Caki2 (cell line): ENCODE measurements at regions not wholly inside any gene's neighbourhood (a gene's known extent, or its start where the extent isn't known, plus 50 kb on each side); places are given as distances from the start of the nearest gene placed in this dataset.

ENCODE experiments used
- DNase-seq: peaks from one replicate; pipeline ENCODE4 v3.0.0-alpha.2; 2015; ENCODE audit warnings: low read depth
- in situ Hi-C: cut with HindIII; loops from 2 replicates; pipeline ENCODE4 v1.10.0; 2016; ENCODE audit warnings: low sequenced_read_pairs, low pct_unique_long_range_greater_than_20kb, mixed read lengths

DNA sequence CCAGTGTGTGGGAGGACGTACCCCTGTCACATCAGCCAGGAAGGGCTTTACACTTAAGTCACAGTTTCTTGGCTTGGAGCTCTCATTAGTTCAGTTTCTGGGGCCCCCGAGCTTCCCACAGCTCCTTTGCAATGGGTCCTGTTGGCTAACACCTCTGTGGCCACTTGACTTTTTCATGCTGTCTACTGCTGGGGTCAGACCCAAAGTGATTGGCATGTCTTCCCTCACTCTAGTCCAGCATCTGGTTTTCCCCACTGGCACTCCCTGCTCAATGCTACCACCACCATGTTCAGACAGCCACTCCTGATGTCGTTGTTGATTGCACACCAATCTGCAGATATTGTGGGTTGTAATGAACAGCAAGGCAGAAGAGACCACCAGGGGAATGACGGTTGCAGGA lies 379.0 kb downstream of the FOXO1 start:
- in situ Hi-C loops, result no loop called here
- DNase-seq, result no peak

- in situ Hi-C loops, result no loop called here
- DNase-seq, result no peak
Measured at GRCh38 chr13:40288259-40288658, 378.2 kb downstream of the FOXO1 start.

DNA sequence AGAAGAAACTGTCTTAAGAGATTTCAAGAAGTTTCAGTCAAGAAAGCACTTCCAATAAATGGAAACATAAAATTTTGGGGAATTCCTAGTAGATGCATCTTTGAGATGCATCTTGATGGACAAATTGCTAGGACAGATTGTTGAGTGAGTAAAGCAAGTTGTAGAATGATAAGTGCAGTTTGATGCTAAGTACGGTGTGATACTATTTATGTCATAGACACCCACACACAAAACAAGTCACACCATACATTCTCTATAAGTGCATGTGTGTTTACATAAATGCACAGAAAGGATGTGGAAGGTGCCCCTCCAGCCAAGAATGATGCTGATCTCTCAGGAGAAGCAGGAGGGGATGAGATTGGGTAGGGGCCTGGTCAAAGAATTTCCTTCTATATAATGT lies 375.7 kb downstream of the FOXO1 start:
- in situ Hi-C loops, result no loop called here

GRCh38 chr13:40292108-40292507 lies 374.3 kb downstream of the FOXO1 start:
- in situ Hi-C loops, result no loop called here
- no peak for DNase-seq

More for the DNA sequence above, 375.7 kb downstream of the FOXO1 start:
- no peak for DNase-seq

DNA sequence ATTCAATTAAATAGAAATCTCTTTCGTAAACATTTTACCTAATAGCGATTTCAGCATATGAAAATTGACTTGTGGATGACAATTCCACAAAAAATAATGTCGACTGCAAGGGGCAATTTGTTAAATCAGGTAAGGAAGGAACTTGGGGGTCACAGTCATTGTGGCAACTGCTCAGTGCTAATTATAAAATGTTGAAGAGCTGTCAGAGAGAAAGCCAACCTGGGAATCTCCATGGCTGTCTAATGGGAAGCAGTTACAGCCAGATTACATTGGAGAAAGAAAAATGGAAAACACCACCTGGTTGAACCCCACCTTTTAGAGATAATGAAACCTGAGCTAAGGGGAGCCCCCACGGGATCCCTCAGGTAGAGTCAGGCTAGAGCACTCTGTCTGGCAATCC lies 373.9 kb downstream of the FOXO1 start:
- DNase-seq, result no peak
- in situ Hi-C loops, result no loop called here

GRCh38 chr13:40302351-40302750 lies 364.1 kb downstream of the FOXO1 start:
- DNase-seq, result no peak
- in situ Hi-C loops, result no loop called here

- in situ Hi-C loops, result no loop called here
- DNase-seq, result no peak
Measured at GRCh38 chr13:40304391-40304790, 362.1 kb downstream of the FOXO1 start.

GRCh38 chr13:40306817-40307216 lies 359.6 kb downstream of the FOXO1 start:
- no peak for DNase-seq
- in situ Hi-C loops, result no loop called here

GRCh38 chr13:40309881-40310280 lies 356.6 kb downstream of the FOXO1 start:
- in situ Hi-C loops, result no loop called here
- no peak for DNase-seq

- in situ Hi-C loops, result no loop called here
- no peak for DNase-seq
Measured at GRCh38 chr13:40311356-40312101, 354.9 kb downstream of the FOXO1 start.

DNA sequence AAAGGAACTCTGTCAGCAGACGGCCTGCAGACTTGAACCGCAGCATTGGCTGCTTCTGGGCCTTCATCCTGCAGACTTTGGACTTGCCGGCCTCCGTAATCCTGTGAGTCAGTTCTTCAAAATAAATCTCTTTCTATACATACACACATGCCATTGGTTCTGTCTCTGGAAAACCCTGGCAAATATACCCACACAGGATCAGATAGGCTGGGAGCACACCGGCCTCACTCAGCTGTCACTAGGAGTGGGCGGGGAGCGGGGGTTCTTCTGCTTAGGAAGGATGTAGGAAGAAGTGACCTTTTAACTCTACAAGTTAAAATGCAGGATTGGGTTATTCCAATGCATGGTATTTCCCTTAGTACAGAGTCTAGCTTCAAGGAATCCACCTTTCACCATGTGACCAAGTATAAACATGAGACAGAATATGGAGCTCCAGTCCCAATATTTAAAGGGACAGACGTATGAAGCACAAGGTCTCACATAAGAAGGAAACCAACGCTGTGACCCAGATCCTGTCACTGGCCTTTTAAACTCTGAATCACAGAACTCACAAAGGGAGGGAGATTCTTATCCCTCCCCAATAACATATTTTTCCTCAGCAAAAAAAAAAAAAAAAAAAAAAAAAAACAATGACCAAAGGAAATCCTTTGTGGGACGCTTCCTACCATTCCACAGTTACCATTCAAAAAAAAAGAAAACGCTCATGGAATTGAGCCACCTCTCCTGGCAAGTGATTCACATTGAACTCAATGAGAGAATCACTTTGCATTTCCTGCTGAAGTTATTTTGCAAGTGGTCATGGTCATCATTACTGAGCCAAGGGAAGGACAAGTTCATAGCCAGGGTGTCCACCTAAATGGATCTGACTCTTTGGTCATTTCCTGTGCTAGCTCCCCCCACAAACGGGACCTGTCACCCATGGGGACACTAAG lies 352.9 kb downstream of the FOXO1 start:
- DNase-seq, result no peak
- in situ Hi-C loops, result no loop called here

DNA sequence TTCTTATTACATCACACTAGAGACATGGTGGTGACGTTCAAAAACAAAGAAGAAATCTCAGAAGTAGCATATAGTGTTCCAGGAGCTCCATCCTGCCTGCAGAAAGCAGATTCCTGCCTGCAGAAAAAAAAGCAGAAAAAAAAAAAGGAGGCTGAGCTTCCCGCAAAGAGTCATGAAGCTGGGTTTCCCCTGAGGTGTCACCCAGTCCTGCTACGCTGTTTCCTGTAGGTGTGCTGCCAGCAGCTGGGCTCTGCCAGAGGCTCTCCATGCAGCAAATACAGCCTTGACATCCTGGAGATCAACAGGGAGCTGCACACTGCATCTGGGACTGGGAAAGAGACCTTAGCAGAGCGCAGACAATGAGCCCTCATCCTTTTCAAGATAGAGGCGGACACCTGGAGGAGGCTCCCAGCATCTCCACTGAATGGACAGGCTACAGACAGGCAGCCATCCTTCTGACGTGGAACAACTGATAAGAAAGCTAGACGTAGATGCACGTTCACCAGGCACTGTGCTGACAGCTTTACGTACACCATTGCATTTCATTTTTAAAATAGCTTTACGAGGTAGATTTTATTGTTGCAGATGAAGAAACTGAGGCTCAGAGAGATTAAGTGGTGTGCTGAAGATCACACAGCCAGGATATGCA lies 350.9 kb downstream of the FOXO1 start:
- in situ Hi-C loops, result no loop called here
- no peak for DNase-seq

DNA sequence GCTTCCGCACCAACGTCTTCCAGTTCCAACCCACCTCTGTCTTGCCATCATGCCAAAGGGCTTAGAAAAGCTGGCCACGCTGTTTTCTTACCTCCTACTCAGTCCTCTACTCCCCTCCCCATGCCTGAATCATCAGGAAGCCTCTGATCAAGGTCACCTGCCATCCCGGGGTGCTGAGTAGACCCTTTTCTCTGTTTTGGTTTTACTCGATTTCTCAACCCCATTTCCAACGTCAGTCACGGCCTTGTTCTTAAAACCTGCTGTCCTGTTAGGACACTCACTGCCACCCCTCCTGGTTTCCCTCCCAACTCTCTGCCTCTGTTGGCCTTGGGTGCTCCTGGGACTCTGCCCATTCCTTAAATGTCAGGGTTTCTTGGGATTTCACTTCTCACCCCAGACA lies 350.1 kb downstream of the FOXO1 start:
- no peak for DNase-seq
- in situ Hi-C loops, result no loop called here

DNA sequence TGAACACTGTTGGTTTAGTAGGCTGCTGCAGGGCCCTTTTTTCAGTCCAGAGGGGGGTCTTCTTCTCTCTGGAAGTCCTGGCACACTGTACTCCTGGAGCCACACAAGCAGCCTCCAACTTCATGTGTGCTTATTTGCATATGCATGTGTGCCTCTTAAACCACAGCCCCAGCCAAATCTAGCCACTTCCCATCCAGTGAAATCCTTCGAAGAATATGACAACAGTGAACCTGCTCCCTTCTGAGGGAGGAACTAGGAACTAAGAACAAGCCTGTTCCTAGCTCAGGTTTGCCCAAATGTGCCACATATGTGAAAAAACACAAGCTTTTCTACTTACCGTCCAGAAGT lies 348.5 kb downstream of the FOXO1 start:
- in situ Hi-C loops, result no loop called here

GRCh38 chr13:40318366-40318765 lies 348.1 kb downstream of the FOXO1 start:
- in situ Hi-C loops, result no loop called here
- no peak for DNase-seq

More for the DNA sequence above, 348.5 kb downstream of the FOXO1 start:
- no peak for DNase-seq

- in situ Hi-C loops, result no loop called here
- no peak for DNase-seq
Measured at GRCh38 chr13:40319699-40320579, 346.5 kb downstream of the FOXO1 start.

GRCh38 chr13:40328091-40328490 lies 338.4 kb downstream of the FOXO1 start:
- in situ Hi-C loops, result no loop called here
- no peak for DNase-seq

- in situ Hi-C loops, result no loop called here
- DNase-seq, result no peak
Measured at GRCh38 chr13:40329781-40330485, 336.5 kb downstream of the FOXO1 start.
